Esophagus muscularis mucosa (tissue), 4 donors: ENCODE measurements at regions not wholly inside any gene's neighbourhood (a gene's known extent, or its start where the extent isn't known, plus 50 kb on each side); places are given as distances from the start of the nearest gene placed in this dataset.
"Not testable (repeated sequence)": the region's sequence is repeated elsewhere in the genome, so short reads cannot be mapped to it uniquely, and the experiment has no call there.

Experiments used
- DNase-seq: peaks from one replicate; pipeline ENCODE4 v3.0.0-alpha.2; 2017; ENCODE audit errors: extremely low spot score
- H3K27ac ChIP-seq, 4 donors: fragments of 200-600 bp; sonication (generic); replicated peaks in 1 of 4; 1 replicate in 3 of 4; 2 replicates in 1 of 4; pipeline ENCODE4 v1.5.1; 2016 to 2019; ENCODE audit warnings: mild to moderate bottlenecking in 1 of 4
- H3K27me3 ChIP-seq, 4 donors: fragments of 200-600 bp; sonication (generic); one replicate each; pipeline versions ENCODE4 v1.5.1 to v1.6.0; 2016 to 2019
- H3K36me3 ChIP-seq, 4 donors: fragments of 200-600 bp; sonication (generic); one replicate each; pipeline ENCODE4 v1.5.1; 2016 to 2019
- H3K4me1 ChIP-seq, 4 donors: fragments of 200-600 bp; sonication (generic); one replicate each; pipeline ENCODE4 v1.5.1; 2016 to 2019
- H3K4me3 ChIP-seq, 4 donors: fragments of 200-600 bp; sonication (generic); 1 replicate in 2 of 4; 2 replicates in 2 of 4; pipeline ENCODE4 v1.5.1; 2016 to 2019; ENCODE audit warnings: mild to moderate bottlenecking in 4 of 4, moderate library complexity in 1 of 4
- H3K9me3 ChIP-seq, 4 donors: fragments of 200-600 bp; sonication (generic); 1 replicate in 3 of 4; 2 replicates in 1 of 4; pipeline ENCODE4 v1.5.1; 2016 to 2019
- EP300 ChIP-seq: sonication (generic); formaldehyde crosslinking; IDR thresholded peaks from one replicate; pipeline ENCODE4 v1.6.1; 2017; ENCODE audit warnings: antibody characterized with exemption
- POLR2A ChIP-seq: fragments of 450-650 bp; IDR thresholded peaks from one replicate; pipeline ENCODE4 v1.6.1; 2017; ENCODE audit warnings: antibody characterized with exemption, moderate library complexity, mild to moderate bottlenecking, low read depth
- POLR2AphosphoS5 ChIP-seq, 2 donors: sonication (generic); formaldehyde crosslinking; IDR thresholded peaks; one replicate each; pipeline ENCODE4 v1.6.1; 2017; ENCODE audit warnings: antibody characterized with exemption in 2 of 2
- WGBS: methylation state at CpG from one replicate; pipeline ENCODE4 v1.1.5; 2018; 5-methylcytosine and 5-hydroxymethylcytosine counted together
- intact Hi-C: fragments of 100-400 bp; cut with DNase I; formaldehyde crosslinking; loops from one replicate; pipeline ENCODE4 v1.15.1; 2023
- TF ChIP-seq, protein P1 (sequence below), 3 experiments: fragments of 200-600 bp in 2 of 3; fragments of 450-650 bp in 1 of 3; sonication (generic) in 2 of 3; IDR thresholded peaks; one replicate each; pipeline ENCODE4 v1.5.1; 2017 to 2019; ENCODE audit warnings: antibody characterized with exemption in 3 of 3, mild to moderate bottlenecking in 2 of 3, moderate library complexity in 1 of 3

DNA sequence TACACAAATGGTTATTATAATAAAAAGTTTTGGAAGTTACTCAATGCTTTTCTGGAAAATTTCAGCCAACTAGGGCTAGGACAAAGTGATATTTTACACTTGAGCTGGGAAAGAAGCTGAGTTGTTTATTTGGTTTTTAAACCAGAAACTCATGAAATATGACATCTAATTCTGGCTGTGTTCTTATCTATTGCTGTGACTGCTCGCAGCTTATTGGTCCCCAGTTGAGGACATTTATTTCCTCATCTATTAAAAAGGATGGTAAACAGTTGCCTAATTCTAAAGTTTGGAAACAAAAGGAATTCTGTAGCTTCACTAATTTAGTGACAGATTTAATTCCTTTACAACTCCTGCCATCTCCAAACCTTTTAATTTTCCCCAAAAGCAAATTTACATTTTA is 487.6 kb upstream of the IL12A start:
- intact Hi-C loops: no loop called here
- no peaks in the 10 kb centered on the region for H3K36me3 ChIP-seq
- no peak for TF ChIP-seq EP300
- no peak for TF ChIP-seq POLR2A
- TF ChIP-seq, protein P1, sequence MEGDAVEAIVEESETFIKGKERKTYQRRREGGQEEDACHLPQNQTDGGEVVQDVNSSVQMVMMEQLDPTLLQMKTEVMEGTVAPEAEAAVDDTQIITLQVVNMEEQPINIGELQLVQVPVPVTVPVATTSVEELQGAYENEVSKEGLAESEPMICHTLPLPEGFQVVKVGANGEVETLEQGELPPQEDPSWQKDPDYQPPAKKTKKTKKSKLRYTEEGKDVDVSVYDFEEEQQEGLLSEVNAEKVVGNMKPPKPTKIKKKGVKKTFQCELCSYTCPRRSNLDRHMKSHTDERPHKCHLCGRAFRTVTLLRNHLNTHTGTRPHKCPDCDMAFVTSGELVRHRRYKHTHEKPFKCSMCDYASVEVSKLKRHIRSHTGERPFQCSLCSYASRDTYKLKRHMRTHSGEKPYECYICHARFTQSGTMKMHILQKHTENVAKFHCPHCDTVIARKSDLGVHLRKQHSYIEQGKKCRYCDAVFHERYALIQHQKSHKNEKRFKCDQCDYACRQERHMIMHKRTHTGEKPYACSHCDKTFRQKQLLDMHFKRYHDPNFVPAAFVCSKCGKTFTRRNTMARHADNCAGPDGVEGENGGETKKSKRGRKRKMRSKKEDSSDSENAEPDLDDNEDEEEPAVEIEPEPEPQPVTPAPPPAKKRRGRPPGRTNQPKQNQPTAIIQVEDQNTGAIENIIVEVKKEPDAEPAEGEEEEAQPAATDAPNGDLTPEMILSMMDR (IDR thresholded peaks at IDR 0.05): no peak
- TF ChIP-seq POLR2AphosphoS5 (IDR thresholded peaks at IDR 0.05): no peak
- H3K27ac ChIP-seq: no peak overlapping the region
- no peaks in the 10 kb centered on the region for H3K9me3 ChIP-seq
- no peak for DNase-seq
- 48% methylated on average over 1 of the region's 1 CpG for WGBS
- H3K27me3 ChIP-seq: no peaks in the 10 kb centered on the region
- no peaks in the 10 kb centered on the region for H3K4me1 ChIP-seq
- H3K4me3 ChIP-seq: no peak overlapping the region

DNA sequence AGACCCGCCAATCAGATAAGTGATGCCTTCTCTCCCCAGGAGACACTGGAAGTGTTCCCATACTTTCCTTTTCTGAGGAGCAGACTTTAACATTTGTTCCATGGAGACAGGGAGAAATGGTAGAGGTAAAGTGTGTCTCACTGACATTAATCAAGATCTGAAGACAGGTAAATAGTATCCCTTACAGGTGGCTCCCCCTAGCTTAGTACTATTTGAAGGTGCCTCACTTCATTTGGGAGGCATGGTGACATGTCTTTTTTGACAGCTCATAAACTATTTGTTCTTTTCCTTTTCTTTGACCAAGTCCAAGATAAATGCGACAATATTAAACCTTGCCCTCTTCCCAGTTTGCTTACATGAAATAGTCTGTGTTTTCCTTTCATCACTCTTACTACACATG is 485.6 kb upstream of the IL12A start:
- Histone ChIP-seq H3K9me3 (no peaks in the 10 kb centered on the region), H3K4me1 (no peaks in the 10 kb centered on the region), H3K27ac (no peak overlapping the region), H3K27me3 (no peaks in the 10 kb centered on the region), H3K4me3 (no peak overlapping the region), H3K36me3 (no peaks in the 10 kb centered on the region)
- DNase-seq: no peak
- WGBS: 85% methylated on average over 2 of the region's 2 CpGs
- intact Hi-C loops: no loop called here
- TF ChIP-seq POLR2AphosphoS5 (IDR thresholded peaks at IDR 0.05) (no peak), EP300 (no peak), POLR2A (no peak)
- TF ChIP-seq, protein P1 (IDR thresholded peaks at IDR 0.05): no peak

- H3K27ac ChIP-seq, H3K27me3 ChIP-seq, intact Hi-C loops, H3K4me3 ChIP-seq, H3K36me3 ChIP-seq, H3K4me1 ChIP-seq, H3K9me3 ChIP-seq, DNase-seq: not testable (repeated sequence)
- no CpG with 5 or more reads among the region's 7 CpGs for WGBS
These were observed 477.6 kb upstream of the IL12A start for GRCh38 chr3:159510988-159511387.

GRCh38 chr3:159513444-159513843 is 475.2 kb upstream of the IL12A start:
- intact Hi-C loops: no loop called here
- Histone ChIP-seq H3K27me3 (no peaks in the 10 kb centered on the region), H3K4me1 (no peaks in the 10 kb centered on the region), H3K9me3 (no peaks in the 10 kb centered on the region), H3K4me3 (no peak overlapping the region), H3K36me3 (no peaks in the 10 kb centered on the region), H3K27ac (no peak overlapping the region)
- WGBS: 51% methylated on average over 6 of the region's 6 CpGs
- no peak for DNase-seq
- TF ChIP-seq POLR2AphosphoS5 (IDR thresholded peaks at IDR 0.05) (no peak), EP300 (no peak), POLR2A (no peak)
- TF ChIP-seq, protein P1 (IDR thresholded peaks at IDR 0.05): no peak

DNA sequence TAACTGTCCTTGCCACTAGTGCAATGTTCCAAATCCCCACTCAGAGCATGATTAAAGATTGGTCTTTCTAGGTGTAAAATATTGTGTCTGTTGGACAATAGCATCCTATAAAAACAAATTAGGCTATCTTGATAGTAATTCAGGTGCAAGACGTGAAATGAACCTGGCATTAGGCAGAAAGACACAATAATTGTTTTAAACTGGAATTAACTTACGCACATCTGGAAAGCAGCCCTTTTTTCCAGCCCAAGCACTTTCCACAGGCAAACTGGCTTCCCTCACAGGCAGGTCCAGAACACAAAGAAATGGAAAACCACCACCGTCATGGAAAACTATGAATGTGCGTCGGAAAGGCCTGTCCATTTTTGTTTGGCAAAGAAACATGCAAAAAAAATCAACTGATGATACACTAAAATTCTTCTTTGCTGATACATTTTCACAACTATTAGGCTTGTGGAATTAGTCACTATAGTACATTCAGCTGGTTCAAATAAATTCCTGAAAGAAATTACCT is 474.7 kb upstream of the IL12A start:
- DNase-seq: no peak
- H3K27ac ChIP-seq: no peak overlapping the region
- no peak overlapping the region for H3K4me3 ChIP-seq
- 69% methylated on average over 5 of the region's 5 CpGs for WGBS
- intact Hi-C loops: no loop called here
- no peaks in the 10 kb centered on the region for H3K4me1 ChIP-seq
- H3K9me3 ChIP-seq: no peaks in the 10 kb centered on the region
- H3K36me3 ChIP-seq: no peaks in the 10 kb centered on the region
- no peak for TF ChIP-seq POLR2A
- H3K27me3 ChIP-seq: no peaks in the 10 kb centered on the region

DNA sequence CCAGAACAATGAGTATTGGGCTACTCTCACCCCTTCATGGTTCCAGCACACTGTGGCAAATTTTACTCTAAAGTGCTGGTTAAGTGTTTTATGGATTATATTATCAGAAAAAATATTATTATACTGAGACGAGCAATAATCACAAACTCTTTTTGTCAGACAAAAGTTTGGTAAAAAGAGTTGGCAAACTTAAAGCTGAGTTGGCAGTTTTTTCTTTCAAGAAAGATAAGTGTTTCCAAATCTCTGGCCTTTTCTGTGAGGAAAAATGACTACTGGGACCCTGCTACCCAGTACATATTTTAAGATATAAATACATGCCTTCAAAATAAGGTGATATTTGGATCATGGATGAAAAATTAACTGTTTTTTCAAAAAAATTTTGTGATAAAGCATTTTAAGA is 471.5 kb upstream of the IL12A start:
- intact Hi-C loops: no loop called here
- Histone ChIP-seq H3K27ac (no peak overlapping the region), H3K4me1 (no peaks in the 10 kb centered on the region), H3K4me3 (no peak overlapping the region), H3K9me3 (no peaks in the 10 kb centered on the region), H3K36me3 (no peaks in the 10 kb centered on the region), H3K27me3 (no peaks in the 10 kb centered on the region)
- no peak for DNase-seq
- WGBS: 76% methylated on average over 1 of the region's 1 CpG
- TF ChIP-seq, protein P1 (IDR thresholded peaks at IDR 0.05): no peak
- TF ChIP-seq EP300: no peak
- TF ChIP-seq POLR2AphosphoS5 (IDR thresholded peaks at IDR 0.05): no peak
- no peak for TF ChIP-seq POLR2A
